ENCODE measurements at regions not wholly inside any gene's neighbourhood (a gene's known extent, or its start where the extent isn't known, plus 50 kb on each side); places are given as distances from the start of the nearest gene placed in this dataset.
"Not testable (repeated sequence)": the region's sequence is repeated elsewhere in the genome, so short reads cannot be mapped to it uniquely, and the experiment has no call there.

GRCh38 chr3:160081958-160082533 lies 93.4 kb downstream of the IL12A start:
- Histone ChIP-seq H3K4me3 (ENCODE audit: insufficient read depth, low read depth, low read length) (no peak overlapping the region), H3K27me3 (ENCODE audit: control insufficient read depth, insufficient read depth, low read length) (no peaks in the 10 kb centered on the region), H3K36me3 (replicated peaks; ENCODE audit: control insufficient read depth, insufficient read depth, low read length) (no peaks in the 10 kb centered on the region)
- DNase-seq, result no peak

- DNase-seq, result no peak
- Histone ChIP-seq H3K27me3 (ENCODE audit: control insufficient read depth, insufficient read depth, low read length) (no peaks in the 10 kb centered on the region), H3K36me3 (replicated peaks; ENCODE audit: control insufficient read depth, insufficient read depth, low read length) (no peaks in the 10 kb centered on the region), H3K4me3 (ENCODE audit: insufficient read depth, low read depth, low read length) (no peak overlapping the region)
Observed at GRCh38 chr3:160084998-160085397, 96.4 kb downstream of the IL12A start.

DNA sequence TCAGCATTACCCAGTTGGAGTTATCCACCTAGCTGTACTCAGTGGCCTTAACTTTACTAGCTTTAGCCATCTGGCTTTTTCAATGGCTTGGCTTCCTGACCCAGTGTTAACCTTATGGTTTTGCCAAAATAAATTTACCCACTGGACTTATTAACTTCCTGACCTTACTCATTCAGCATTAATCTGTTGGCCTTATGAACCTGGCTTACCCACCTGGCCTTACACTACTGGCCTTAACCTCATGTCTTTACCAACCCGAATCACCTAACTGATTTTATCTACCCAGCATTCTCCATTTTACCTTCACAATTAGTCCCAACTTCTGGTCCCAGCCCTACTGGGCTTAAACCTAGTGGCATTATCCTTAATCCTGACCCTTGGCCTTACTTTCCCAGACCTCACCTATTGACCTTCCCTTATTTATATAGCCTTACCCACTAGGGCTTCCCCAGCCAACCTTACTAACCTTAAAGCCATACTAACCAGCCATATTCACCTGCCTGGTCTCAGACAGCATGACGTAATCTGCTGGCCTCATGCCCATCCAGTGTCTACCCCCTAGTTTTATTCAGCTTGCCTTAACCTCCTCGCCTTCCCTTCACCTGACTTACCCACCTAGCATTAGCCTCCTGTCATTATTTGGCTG lies 100.0 kb downstream of the IL12A start:
- Histone ChIP-seq H3K36me3 (replicated peaks; ENCODE audit: control insufficient read depth, insufficient read depth, low read length) (no peaks in the 10 kb centered on the region), H3K4me3 (ENCODE audit: insufficient read depth, low read depth, low read length) (no peak overlapping the region), H3K27me3 (ENCODE audit: control insufficient read depth, insufficient read depth, low read length) (no peaks in the 10 kb centered on the region)
- no peak for DNase-seq

GRCh38 chr3:160090653-160091052 lies 102.0 kb downstream of the IL12A start:
- no peak for DNase-seq
- Histone ChIP-seq H3K27me3 (ENCODE audit: control insufficient read depth, insufficient read depth, low read length) (no peaks in the 10 kb centered on the region), H3K36me3 (replicated peaks; ENCODE audit: control insufficient read depth, insufficient read depth, low read length) (no peaks in the 10 kb centered on the region), H3K4me3 (ENCODE audit: insufficient read depth, low read depth, low read length) (no peak overlapping the region)

GRCh38 chr3:160091441-160091840 lies 102.8 kb downstream of the IL12A start:
- Histone ChIP-seq H3K27me3 (ENCODE audit: control insufficient read depth, insufficient read depth, low read length) (no peaks in the 10 kb centered on the region), H3K36me3 (replicated peaks; ENCODE audit: control insufficient read depth, insufficient read depth, low read length) (no peaks in the 10 kb centered on the region), H3K4me3 (ENCODE audit: insufficient read depth, low read depth, low read length) (no peak overlapping the region)
- no peak for DNase-seq

DNA sequence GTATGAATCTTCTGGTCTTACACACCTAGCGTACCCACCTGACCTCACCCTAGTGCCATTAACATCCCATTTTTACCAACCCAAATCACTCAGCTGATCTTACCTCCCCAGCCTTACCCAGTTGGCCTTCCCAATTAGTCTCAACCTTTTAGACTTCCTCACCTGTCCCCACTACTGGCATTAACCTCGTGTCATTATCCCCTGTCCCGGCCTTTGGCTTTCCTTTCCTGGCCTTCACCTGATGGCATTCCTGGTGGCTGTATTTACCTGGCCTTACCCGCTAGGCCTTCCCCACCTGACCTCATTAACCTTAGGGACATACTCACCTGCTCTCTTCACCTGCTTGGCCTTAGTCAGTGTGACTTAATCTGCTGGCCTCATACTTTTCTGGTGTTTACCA lies 104.1 kb downstream of the IL12A start:
- Histone ChIP-seq H3K27me3 (ENCODE audit: control insufficient read depth, insufficient read depth, low read length) (no peaks in the 10 kb centered on the region), H3K36me3 (replicated peaks; ENCODE audit: control insufficient read depth, insufficient read depth, low read length) (no peaks in the 10 kb centered on the region), H3K4me3 (ENCODE audit: insufficient read depth, low read depth, low read length) (no peak overlapping the region)
- DNase-seq, result no peak

- no peak for DNase-seq
- H3K27me3 ChIP-seq (ENCODE audit: control insufficient read depth, insufficient read depth, low read length), result no peaks in the 10 kb centered on the region
- no peak overlapping the region for H3K4me3 ChIP-seq (ENCODE audit: insufficient read depth, low read depth, low read length)
- H3K36me3 ChIP-seq (replicated peaks; ENCODE audit: control insufficient read depth, insufficient read depth, low read length), result no peaks in the 10 kb centered on the region
Observed at GRCh38 chr3:160094562-160094961, 105.9 kb downstream of the IL12A start.

DNA sequence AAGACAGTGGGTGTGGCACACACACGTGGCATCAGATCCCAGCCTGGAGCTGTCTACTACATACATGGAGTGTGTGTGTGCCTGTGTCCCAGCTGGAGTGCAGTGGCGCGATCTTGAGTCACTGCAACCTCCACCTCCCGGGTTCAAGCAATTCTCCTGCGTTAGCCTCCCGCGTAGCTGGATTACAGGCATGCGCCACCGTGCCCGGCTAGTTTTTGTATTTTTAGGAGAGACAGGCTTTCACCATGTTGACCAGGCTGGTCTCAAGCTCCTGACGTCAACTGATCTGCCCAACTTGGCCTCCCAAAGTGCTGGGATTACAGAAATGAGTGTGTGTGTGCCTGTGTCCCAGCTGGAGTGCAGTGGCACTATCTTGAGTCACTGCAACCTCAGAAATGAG lies 108.8 kb downstream of the IL12A start:
- H3K36me3 ChIP-seq (replicated peaks; ENCODE audit: control insufficient read depth, insufficient read depth, low read length), result no peaks in the 10 kb centered on the region
- H3K27me3 ChIP-seq (ENCODE audit: control insufficient read depth, insufficient read depth, low read length), result no peaks in the 10 kb centered on the region
- DNase-seq, result no peak
- no peak overlapping the region for H3K4me3 ChIP-seq (ENCODE audit: insufficient read depth, low read depth, low read length)

GRCh38 chr3:160098261-160098908 lies 109.8 kb downstream of the IL12A start:
- no peak for DNase-seq
- no peaks in the 10 kb centered on the region for H3K36me3 ChIP-seq (replicated peaks; ENCODE audit: control insufficient read depth, insufficient read depth, low read length)
- no peak overlapping the region for H3K4me3 ChIP-seq (ENCODE audit: insufficient read depth, low read depth, low read length)

DNA sequence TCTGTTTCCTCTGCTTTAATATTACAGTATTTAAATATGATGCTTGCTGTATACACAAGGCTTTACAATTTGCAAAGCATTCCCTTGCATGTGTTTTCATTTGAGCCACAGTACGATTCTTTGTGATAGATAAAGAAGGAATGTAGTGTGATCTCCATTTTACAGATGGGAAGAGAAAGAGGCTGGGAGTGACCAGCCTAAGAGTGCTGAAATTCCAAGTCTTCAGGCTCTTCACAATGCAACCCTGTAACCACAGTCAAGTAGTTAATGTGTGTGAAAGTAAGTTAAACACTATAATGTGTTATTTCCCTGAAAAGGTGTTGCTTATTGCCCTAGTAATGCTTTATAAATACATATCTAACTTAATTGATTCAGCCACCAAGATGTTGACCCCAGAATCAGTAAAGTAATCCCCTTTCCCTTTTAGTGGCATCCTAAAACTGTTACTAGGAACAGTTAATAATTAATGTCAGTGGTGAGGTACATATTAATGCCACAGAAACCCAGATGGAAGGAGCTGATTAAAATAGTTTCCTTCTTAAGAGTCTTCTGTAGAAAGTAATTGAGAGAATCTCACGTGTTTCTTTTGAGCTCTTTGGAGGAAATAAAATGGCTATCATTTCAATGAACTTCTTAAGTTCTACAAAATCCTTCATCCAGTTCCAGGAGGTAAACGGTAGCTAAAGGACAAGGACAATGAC lies 110.4 kb downstream of the IL12A start:
- DNase-seq, result no peak
- Histone ChIP-seq H3K36me3 (replicated peaks; ENCODE audit: control insufficient read depth, insufficient read depth, low read length) (no peaks in the 10 kb centered on the region), H3K27me3 (ENCODE audit: control insufficient read depth, insufficient read depth, low read length) (no peaks in the 10 kb centered on the region), H3K4me3 (ENCODE audit: insufficient read depth, low read depth, low read length) (no peak overlapping the region)

More at GRCh38 chr3:160098261-160098908, 109.8 kb downstream of the IL12A start:
- no peaks in the 10 kb centered on the region for H3K27me3 ChIP-seq (ENCODE audit: control insufficient read depth, insufficient read depth, low read length)

DNA sequence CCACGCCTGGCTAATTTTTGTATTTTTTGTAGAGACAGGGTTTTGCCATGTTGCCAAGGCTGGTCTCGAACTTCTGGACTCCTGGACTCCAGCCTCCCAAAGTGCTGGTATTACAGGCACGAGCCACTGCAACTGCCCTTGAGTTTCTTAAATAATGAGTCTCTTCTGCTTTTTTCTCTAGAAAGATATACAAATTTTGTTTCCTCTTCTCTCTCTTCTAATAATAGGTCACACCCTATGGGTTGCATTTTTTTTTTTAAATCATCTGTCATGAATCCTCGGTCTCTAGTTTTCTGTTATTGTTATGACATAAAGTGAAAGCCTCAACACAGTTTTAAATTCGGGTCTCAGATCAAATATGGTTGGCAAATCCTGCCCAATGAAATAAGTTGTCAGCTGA lies 111.2 kb downstream of the IL12A start:
- no peak for DNase-seq
- no peaks in the 10 kb centered on the region for H3K27me3 ChIP-seq (ENCODE audit: control insufficient read depth, insufficient read depth, low read length)
- no peaks in the 10 kb centered on the region for H3K36me3 ChIP-seq (replicated peaks; ENCODE audit: control insufficient read depth, insufficient read depth, low read length)
- no peak overlapping the region for H3K4me3 ChIP-seq (ENCODE audit: insufficient read depth, low read depth, low read length)

GRCh38 chr3:160100610-160101009 lies 112.0 kb downstream of the IL12A start:
- Histone ChIP-seq H3K4me3 (ENCODE audit: insufficient read depth, low read depth, low read length) (no peak overlapping the region), H3K27me3 (ENCODE audit: control insufficient read depth, insufficient read depth, low read length) (no peaks in the 10 kb centered on the region), H3K36me3 (replicated peaks; ENCODE audit: control insufficient read depth, insufficient read depth, low read length) (no peaks in the 10 kb centered on the region)
- no peak for DNase-seq

DNA sequence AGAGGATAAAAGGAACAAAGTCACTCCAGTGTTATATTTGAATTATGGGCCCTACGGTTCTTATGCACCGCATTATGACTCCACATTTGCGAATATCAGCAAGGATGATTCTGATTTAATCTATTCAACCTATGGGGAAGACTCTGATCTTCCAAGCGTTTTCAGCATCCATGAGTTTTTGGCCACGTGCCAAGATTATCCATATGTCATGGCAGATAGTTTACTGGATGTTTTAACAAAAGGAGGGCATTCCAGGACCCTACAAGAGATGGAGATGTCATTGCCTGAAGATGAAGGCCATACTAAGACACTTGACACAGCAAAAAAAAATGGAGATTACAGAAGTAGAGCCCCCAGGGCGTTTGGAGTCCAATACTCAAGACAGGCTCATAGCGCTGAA lies 113.4 kb downstream of the IL12A start:
- DNase-seq; H3K4me3 ChIP-seq (ENCODE audit: insufficient read depth, low read depth, low read length); H3K27me3 ChIP-seq (ENCODE audit: control insufficient read depth, insufficient read depth, low read length); H3K36me3 ChIP-seq (replicated peaks; ENCODE audit: control insufficient read depth, insufficient read depth, low read length): not testable (repeated sequence)

DNA sequence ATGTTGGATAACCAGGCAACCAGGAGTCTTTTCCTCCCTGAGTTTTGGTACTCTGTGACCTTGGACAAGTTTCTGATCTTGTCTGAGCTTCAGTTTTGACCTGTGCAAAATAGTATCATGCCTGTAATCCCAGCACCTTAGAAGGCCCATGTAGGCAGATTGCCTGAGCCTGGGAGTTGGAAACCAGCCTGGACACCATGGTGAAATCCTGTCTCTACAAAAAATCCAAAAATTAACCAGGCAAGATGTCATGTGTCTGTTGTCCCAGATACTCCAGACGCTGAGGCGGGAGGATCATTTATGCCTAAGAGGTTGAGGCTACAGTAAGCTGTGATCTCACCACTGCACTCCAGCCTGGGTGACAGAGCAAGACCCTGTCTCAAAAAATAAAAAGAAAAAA lies 114.8 kb downstream of the IL12A start:
- DNase-seq, result no peak
- Histone ChIP-seq H3K27me3 (ENCODE audit: control insufficient read depth, insufficient read depth, low read length) (no peaks in the 10 kb centered on the region), H3K36me3 (replicated peaks; ENCODE audit: control insufficient read depth, insufficient read depth, low read length) (no peaks in the 10 kb centered on the region), H3K4me3 (ENCODE audit: insufficient read depth, low read depth, low read length) (no peak overlapping the region)
